GM23338 (cell line): ENCODE measurements at regions not wholly inside any gene's neighbourhood (a gene's known extent, or its start where the extent isn't known, plus 50 kb on each side); places are given as distances from the start of the nearest gene placed in this dataset.

ENCODE experiments used
- ATAC-seq: fragments of 200-7000 bp; cut with Tn5 transposase; 3 replicates; pipeline ENCODE4 v1.9.1; 2020
- DNase-seq: peaks from one replicate; pipeline ENCODE4 v3.0.0-alpha.2; 2015; ENCODE audit warnings: low spot score
- H2AFZ ChIP-seq: fragments of 200-600 bp; sonication (generic); 2 replicates; pipeline ENCODE4 v1.8.0; 2016; ENCODE audit warnings: antibody characterized with exemption, mild to moderate bottlenecking, moderate library complexity
- H3F3A ChIP-seq: fragments of 200-600 bp; sonication (generic); replicated peaks from 2 replicates; pipeline ENCODE4 v1.8.0; 2017; ENCODE audit warnings: antibody characterized with exemption, mixed run types, low read depth
- H3K27ac ChIP-seq: fragments of 200-600 bp; sonication (generic); 2 replicates; pipeline ENCODE4 v1.6.1; 2016; ENCODE audit warnings: low read depth
- H3K27me3 ChIP-seq: fragments of 200-600 bp; sonication (generic); 2 replicates; pipeline ENCODE4 v1.8.0; 2016; ENCODE audit warnings: mild to moderate bottlenecking, mixed run types, moderate library complexity; ENCODE audit not compliant: insufficient read depth
- H3K36me3 ChIP-seq: fragments of 200-600 bp; sonication (generic); 2 replicates; pipeline ENCODE4 v1.8.0; 2016; ENCODE audit warnings: mild to moderate bottlenecking; ENCODE audit not compliant: insufficient read depth
- H3K4me1 ChIP-seq: fragments of 200-600 bp; sonication (generic); 2 replicates; pipeline ENCODE4 v1.8.0; 2016; ENCODE audit warnings: mild to moderate bottlenecking, moderate library complexity; ENCODE audit not compliant: insufficient read depth
- H3K4me2 ChIP-seq: fragments of 200-600 bp; sonication (generic); 2 replicates; pipeline ENCODE4 v1.7.1; 2017; ENCODE audit warnings: mixed run types
- H3K4me3 ChIP-seq: fragments of 200-600 bp; sonication (generic); 2 replicates; pipeline ENCODE4 v1.6.1; 2016; ENCODE audit warnings: mixed run types
- H3K79me2 ChIP-seq: fragments of 200-600 bp; sonication (generic); replicated peaks from 2 replicates; pipeline ENCODE4 v1.8.0; 2017; ENCODE audit warnings: mild to moderate bottlenecking; ENCODE audit not compliant: insufficient read depth
- H3K9me2 ChIP-seq: fragments of 200-600 bp; sonication (generic); 2 replicates; pipeline ENCODE4 v1.8.0; 2017; ENCODE audit not compliant: insufficient read depth
- H4K20me1 ChIP-seq: fragments of 200-600 bp; sonication (generic); replicated peaks from 2 replicates; pipeline ENCODE4 v1.8.0; 2017; ENCODE audit warnings: mild to moderate bottlenecking; ENCODE audit not compliant: insufficient read depth
- H3K27ac Mint-ChIP-seq: 2 replicates; pipeline ENCODE4 v1.8.0; 2020; ENCODE audit warnings: inconsistent platforms, mild to moderate bottlenecking, moderate library complexity, mixed read lengths
- H3K27me3 Mint-ChIP-seq: 3 replicates; pipeline ENCODE4 v1.8.0; 2022; ENCODE audit warnings: low read depth, mild to moderate bottlenecking, moderate library complexity, mixed read lengths, inconsistent platforms; ENCODE audit not compliant: insufficient read depth, poor library complexity
- H3K36me3 Mint-ChIP-seq: 3 replicates; pipeline ENCODE4 v1.8.0; 2021; ENCODE audit warnings: low read depth, mild to moderate bottlenecking, inconsistent platforms, moderate library complexity, mixed read lengths
- H3K4me1 Mint-ChIP-seq: 3 replicates; pipeline ENCODE4 v1.8.0; 2020; ENCODE audit warnings: mild to moderate bottlenecking, inconsistent platforms, mixed read lengths
- H3K4me3 Mint-ChIP-seq: 3 replicates; pipeline ENCODE4 v1.8.0; 2021; ENCODE audit warnings: moderate library complexity, mild to moderate bottlenecking, inconsistent platforms, mixed read lengths
- H3K9me3 Mint-ChIP-seq: 3 replicates; pipeline ENCODE4 v1.8.0; 2020; ENCODE audit warnings: moderate library complexity, mild to moderate bottlenecking, inconsistent platforms, mixed read lengths
- POLR2AphosphoS5 ChIP-seq: IDR thresholded peaks from 2 replicates; pipeline ENCODE4 v1.6.1; 2016; ENCODE audit warnings: antibody characterized with exemption, low read depth
- STAT1 ChIP-seq: IDR thresholded peaks from one replicate; pipeline ENCODE4 v1.6.1; 2016; ENCODE audit warnings: antibody characterized with exemption; ENCODE audit not compliant: unreplicated experiment
- TF ChIP-seq, protein P1 (sequence below): fragments of 250-450 bp; sonication (Bioruptor Pico); IDR thresholded peaks from 2 replicates; pipeline ENCODE4 v1.5.0; 2020; ENCODE audit warnings: mild to moderate bottlenecking, moderate library complexity

DNA sequence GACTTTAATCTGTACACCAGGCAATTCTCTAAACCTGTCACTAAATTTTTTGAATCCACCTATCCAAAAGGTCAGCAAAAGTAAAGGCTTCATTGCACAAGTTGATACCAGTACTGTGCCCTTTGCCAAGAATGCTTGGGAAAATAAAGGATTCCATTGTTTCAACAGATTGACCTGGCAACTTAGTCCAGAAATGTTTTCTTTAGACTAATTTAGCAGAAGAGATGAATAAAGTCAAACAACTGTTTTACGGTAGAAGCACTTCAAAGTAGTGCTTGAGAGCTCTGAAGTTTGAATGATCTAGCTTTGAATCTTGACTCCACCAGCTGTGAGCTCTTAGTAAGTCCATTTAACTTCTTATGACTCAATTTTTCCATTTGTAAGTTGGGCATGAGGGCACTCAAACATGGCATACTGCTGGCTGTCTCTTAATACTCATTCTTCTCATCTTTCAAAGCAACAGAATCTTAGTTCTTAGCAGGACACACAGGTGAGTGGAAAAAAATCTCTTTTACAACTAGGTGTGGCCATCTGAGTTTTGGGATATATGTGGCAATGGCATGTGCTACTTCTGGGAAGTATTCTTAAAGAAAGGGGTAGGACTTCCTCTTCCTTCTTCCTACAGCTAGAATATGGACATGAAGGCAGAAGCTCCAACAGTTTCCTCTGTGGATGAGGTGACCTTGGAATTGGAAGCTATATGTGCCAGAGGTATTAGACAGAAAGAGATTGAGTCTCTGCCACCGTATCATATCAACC lies 55.9 kb upstream of the LOC128125822 start (continued):
- TF ChIP-seq, protein P1, sequence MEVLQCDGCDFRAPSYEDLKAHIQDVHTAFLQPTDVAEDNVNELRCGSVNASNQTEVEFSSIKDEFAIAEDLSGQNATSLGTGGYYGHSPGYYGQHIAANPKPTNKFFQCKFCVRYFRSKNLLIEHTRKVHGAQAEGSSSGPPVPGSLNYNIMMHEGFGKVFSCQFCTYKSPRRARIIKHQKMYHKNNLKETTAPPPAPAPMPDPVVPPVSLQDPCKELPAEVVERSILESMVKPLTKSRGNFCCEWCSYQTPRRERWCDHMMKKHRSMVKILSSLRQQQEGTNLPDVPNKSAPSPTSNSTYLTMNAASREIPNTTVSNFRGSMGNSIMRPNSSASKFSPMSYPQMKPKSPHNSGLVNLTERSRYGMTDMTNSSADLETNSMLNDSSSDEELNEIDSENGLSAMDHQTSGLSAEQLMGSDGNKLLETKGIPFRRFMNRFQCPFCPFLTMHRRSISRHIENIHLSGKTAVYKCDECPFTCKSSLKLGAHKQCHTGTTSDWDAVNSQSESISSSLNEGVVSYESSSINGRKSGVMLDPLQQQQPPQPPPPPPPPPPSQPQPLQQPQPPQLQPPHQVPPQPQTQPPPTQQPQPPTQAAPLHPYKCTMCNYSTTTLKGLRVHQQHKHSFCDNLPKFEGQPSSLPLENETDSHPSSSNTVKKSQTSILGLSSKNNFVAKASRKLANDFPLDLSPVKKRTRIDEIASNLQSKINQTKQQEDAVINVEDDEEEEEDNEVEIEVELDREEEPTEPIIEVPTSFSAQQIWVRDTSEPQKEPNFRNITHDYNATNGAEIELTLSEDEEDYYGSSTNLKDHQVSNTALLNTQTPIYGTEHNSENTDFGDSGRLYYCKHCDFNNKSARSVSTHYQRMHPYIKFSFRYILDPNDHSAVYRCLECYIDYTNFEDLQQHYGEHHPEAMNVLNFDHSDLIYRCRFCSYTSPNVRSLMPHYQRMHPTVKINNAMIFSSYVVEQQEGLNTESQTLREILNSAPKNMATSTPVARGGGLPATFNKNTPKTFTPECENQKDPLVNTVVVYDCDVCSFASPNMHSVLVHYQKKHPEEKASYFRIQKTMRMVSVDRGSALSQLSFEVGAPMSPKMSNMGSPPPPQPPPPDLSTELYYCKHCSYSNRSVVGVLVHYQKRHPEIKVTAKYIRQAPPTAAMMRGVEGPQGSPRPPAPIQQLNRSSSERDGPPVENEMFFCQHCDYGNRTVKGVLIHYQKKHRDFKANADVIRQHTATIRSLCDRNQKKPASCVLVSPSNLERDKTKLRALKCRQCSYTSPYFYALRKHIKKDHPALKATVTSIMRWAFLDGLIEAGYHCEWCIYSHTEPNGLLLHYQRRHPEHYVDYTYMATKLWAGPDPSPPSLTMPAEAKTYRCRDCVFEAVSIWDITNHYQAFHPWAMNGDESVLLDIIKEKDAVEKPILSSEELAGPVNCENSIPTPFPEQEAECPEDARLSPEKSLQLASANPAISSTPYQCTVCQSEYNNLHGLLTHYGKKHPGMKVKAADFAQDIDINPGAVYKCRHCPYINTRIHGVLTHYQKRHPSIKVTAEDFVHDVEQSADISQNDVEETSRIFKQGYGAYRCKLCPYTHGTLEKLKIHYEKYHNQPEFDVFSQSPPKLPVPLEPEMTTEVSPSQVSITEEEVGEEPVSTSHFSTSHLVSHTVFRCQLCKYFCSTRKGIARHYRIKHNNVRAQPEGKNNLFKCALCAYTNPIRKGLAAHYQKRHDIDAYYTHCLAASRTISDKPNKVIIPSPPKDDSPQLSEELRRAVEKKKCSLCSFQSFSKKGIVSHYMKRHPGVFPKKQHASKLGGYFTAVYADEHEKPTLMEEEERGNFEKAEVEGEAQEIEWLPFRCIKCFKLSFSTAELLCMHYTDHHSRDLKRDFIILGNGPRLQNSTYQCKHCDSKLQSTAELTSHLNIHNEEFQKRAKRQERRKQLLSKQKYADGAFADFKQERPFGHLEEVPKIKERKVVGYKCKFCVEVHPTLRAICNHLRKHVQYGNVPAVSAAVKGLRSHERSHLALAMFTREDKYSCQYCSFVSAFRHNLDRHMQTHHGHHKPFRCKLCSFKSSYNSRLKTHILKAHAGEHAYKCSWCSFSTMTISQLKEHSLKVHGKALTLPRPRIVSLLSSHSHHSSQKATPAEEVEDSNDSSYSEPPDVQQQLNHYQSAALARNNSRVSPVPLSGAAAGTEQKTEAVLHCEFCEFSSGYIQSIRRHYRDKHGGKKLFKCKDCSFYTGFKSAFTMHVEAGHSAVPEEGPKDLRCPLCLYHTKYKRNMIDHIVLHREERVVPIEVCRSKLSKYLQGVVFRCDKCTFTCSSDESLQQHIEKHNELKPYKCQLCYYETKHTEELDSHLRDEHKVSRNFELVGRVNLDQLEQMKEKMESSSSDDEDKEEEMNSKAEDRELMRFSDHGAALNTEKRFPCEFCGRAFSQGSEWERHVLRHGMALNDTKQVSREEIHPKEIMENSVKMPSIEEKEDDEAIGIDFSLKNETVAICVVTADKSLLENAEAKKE (CRISPR knock-in tag) = no peak
- TF ChIP-seq STAT1 = no peak
- TF ChIP-seq POLR2AphosphoS5 = no peak

DNA sequence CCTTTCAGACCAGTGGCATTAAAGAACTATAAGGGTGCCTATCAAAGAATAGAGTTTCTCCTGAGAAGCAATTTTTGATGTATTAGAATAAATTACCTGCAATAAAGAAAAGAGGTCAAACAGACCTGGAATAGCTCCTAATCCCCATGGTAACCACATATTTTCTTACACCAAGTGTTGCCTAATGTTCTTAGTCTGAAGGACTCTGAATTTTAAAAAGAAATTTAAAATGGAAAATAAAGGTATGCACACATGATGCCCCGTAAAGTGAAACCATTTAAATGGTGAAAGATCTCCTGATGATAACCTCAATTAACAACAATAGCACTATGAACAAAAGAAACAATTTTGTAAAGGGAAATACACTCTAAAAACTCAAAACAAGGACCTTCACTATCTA lies 55.1 kb upstream of the LOC128125822 start:
- H3K9me2 ChIP-seq = no peaks in the 10 kb centered on the region
- H3K4me1 Mint-ChIP-seq = no peaks in the 10 kb centered on the region
- no peak for TF ChIP-seq STAT1
- H3K36me3 Mint-ChIP-seq = no peaks in the 10 kb centered on the region
- peaks cover 1% of the 10 kb centered on the region for H3K27me3 Mint-ChIP-seq
- no peak for ATAC-seq
- no peaks in the 10 kb centered on the region for H4K20me1 ChIP-seq
- no peaks in the 10 kb centered on the region for H3K36me3 ChIP-seq
- H2AFZ ChIP-seq = no peak overlapping the region
- no peak overlapping the region for H3K4me2 ChIP-seq
- peaks cover 7% of the 10 kb centered on the region; the same call in 2 of the 3 replicates for H3K9me3 Mint-ChIP-seq
- H3K27ac Mint-ChIP-seq = no peak overlapping the region
- no peak overlapping the region for H3K4me3 ChIP-seq
- no peak overlapping the region for H3K27ac ChIP-seq
- H3K4me1 ChIP-seq = no peaks in the 10 kb centered on the region
- H3F3A ChIP-seq = no peaks in the 10 kb centered on the region
- no peaks in the 10 kb centered on the region for H3K79me2 ChIP-seq
- no peaks in the 10 kb centered on the region for H3K27me3 ChIP-seq
- DNase-seq = no peak
- no peak overlapping the region for H3K4me3 Mint-ChIP-seq
